ENCODE measurements at regions not wholly inside any gene's neighbourhood (a gene's known extent, or its start where the extent isn't known, plus 50 kb on each side); places are given as distances from the start of the nearest gene placed in this dataset.

- TF ChIP-seq MAX (IDR thresholded peaks at IDR 0.05), result no peak
- TF ChIP-seq POLR2A (IDR thresholded peaks at IDR 0.05; ENCODE audit: low read length), result no peak
- TF ChIP-seq, protein P1, sequence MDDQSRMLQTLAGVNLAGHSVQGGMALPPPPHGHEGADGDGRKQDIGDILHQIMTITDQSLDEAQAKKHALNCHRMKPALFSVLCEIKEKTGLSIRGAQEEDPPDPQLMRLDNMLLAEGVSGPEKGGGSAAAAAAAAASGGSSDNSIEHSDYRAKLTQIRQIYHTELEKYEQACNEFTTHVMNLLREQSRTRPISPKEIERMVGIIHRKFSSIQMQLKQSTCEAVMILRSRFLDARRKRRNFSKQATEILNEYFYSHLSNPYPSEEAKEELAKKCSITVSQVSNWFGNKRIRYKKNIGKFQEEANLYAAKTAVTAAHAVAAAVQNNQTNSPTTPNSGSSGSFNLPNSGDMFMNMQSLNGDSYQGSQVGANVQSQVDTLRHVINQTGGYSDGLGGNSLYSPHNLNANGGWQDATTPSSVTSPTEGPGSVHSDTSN (IDR thresholded peaks at IDR 0.05), result no peak
- no peak for TF ChIP-seq CTCF (IDR thresholded peaks at IDR 0.05)
- TF ChIP-seq RFX5 (IDR thresholded peaks at IDR 0.05), result no peak
- TF ChIP-seq, protein P2, sequence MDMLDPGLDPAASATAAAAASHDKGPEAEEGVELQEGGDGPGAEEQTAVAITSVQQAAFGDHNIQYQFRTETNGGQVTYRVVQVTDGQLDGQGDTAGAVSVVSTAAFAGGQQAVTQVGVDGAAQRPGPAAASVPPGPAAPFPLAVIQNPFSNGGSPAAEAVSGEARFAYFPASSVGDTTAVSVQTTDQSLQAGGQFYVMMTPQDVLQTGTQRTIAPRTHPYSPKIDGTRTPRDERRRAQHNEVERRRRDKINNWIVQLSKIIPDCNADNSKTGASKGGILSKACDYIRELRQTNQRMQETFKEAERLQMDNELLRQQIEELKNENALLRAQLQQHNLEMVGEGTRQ (IDR thresholded peaks at IDR 0.05), result no peak
- TF ChIP-seq JUN (IDR thresholded peaks at IDR 0.05), result no peak
- no peak for TF ChIP-seq FOSL2 (IDR thresholded peaks at IDR 0.05)
- TF ChIP-seq FOSL2 (CRISPR knock-in tag; IDR thresholded peaks at IDR 0.05), result no peak
- no peak for TF ChIP-seq SREBF2 (IDR thresholded peaks at IDR 0.05)
- no peak for TF ChIP-seq PHF8 (IDR thresholded peaks at IDR 0.05; ENCODE audit: borderline replicate concordance, low read depth)
- TF ChIP-seq ZFP36 (IDR thresholded peaks at IDR 0.05; ENCODE audit: borderline replicate concordance, partially characterized antibody), result no peak
- TF ChIP-seq MAZ (IDR thresholded peaks at IDR 0.05; ENCODE audit: borderline replicate concordance, low read depth, low read length), result no peak
- no peak for TF ChIP-seq MYC (IDR thresholded peaks at IDR 0.05; ENCODE audit: borderline replicate concordance, low read length)
- TF ChIP-seq REST (IDR thresholded peaks at IDR 0.05), result no peak
Observed at GRCh38 chr15:69758810-69759790, 306.5 kb downstream of the RPLP1 start.
